ENCODE measurements at regions not wholly inside any gene's neighbourhood (a gene's known extent, or its start where the extent isn't known, plus 50 kb on each side); places are given as distances from the start of the nearest gene placed in this dataset.

DNA sequence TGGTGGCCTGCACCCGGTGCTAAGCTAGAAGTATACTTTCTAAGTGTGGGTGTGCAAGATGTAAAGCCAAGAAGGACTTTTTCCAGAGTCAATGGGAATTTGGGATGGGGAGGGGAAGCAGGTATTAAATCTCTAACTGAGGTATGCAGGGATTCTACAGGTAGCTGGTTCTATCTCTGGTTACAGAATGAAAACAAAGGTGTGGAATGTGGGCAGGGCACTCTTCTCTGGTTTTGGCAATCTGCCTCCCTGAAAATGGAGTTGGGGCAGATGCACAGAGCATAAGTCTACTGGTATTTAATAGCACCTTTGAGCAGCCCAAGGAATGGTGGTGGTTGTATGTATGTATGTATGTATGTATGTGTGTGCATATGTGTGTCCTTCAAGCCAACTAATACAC is 66.7 kb upstream of the PPP1R12A start:
- Histone ChIP-seq H2BK5ac (ENCODE audit: low read depth, low read length, poor library complexity, severe bottlenecking) (no peak overlapping the region), H2BK15ac (ENCODE audit: low read depth, poor library complexity, severe bottlenecking) (no peak overlapping the region), H3K18ac (ENCODE audit: low read depth in 1 of 2, low read length in 2 of 2) (peak overlapping the region in 1 of 2 experiments; percentile 33), H3K27me3 (ENCODE audit: control insufficient read depth in 1 of 2, insufficient read depth in 1 of 2, low read length in 2 of 2) (no peaks in the 10 kb centered on the region), H3K23ac (ENCODE audit: low read length in 2 of 2) (no peak overlapping the region), H3K4ac (ENCODE audit: low read depth in 1 of 2, low read length in 2 of 2) (no peak overlapping the region), H2BK120ac (ENCODE audit: low read depth, low read length) (no peak overlapping the region), H3K79me1 (replicated peaks; ENCODE audit: low read length, poor library complexity, severe bottlenecking) (no peaks in the 10 kb centered on the region), H3K27ac (ENCODE audit: low read length, poor library complexity, severe bottlenecking) (no peak overlapping the region), H4K91ac (ENCODE audit: low read length) (no peak overlapping the region), H2AFZ (ENCODE audit: low read depth, low read length) (no peak overlapping the region), H3K4me3 (ENCODE audit: insufficient read depth in 1 of 2, low read depth in 1 of 2, low read length in 2 of 2) (no peak overlapping the region), H2AK5ac (ENCODE audit: low read length, severe bottlenecking) (no peak overlapping the region), H3K9me3 (ENCODE audit: control insufficient read depth, low read length) (no peaks in the 10 kb centered on the region), H3K4me1 (ENCODE audit: control insufficient read depth, insufficient read depth, low read depth, low read length) (no peaks in the 10 kb centered on the region), H3K14ac (ENCODE audit: low read length in 2 of 2) (no peak overlapping the region), H2BK12ac (ENCODE audit: low read length in 2 of 2) (no peak overlapping the region), H3K9ac (ENCODE audit: low read length) (no peak overlapping the region), H3K36me3 (ENCODE audit: control insufficient read depth in 1 of 2, insufficient read depth in 2 of 2, low read depth in 1 of 2, low read length in 2 of 2) (no peaks in the 10 kb centered on the region), H4K8ac (ENCODE audit: low read length) (no peak overlapping the region), H3K4me2 (ENCODE audit: low read length, poor library complexity, severe bottlenecking) (no peak overlapping the region)
- DNase-seq: no peak
- WGBS: 84% methylated on average over 1 of the region's 1 CpG

DNA sequence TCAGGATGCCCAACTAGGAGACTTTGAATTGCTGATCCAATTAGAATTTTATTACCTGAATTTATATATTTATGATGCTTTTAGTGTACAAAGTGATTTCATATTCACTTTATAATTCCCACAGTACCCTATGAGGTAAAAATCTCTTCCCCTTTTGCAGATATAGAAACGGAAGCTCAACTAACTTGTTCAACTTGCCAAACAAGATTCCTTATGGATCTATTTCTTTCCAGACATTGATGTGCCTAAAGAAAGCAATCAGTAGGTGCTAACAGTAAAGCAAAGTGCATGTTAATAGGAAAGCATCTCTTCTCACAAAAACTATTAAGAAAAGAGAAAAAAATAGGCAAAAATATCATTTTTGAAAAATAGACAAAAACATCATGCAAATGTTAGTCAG is 65.9 kb upstream of the PPP1R12A start:
- Histone ChIP-seq H2BK12ac (ENCODE audit: low read length in 2 of 2) (no peak overlapping the region), H2AFZ (ENCODE audit: low read depth, low read length) (no peak overlapping the region), H3K36me3 (ENCODE audit: control insufficient read depth in 1 of 2, insufficient read depth in 2 of 2, low read depth in 1 of 2, low read length in 2 of 2) (no peaks in the 10 kb centered on the region), H3K27ac (ENCODE audit: low read length, poor library complexity, severe bottlenecking) (no peak overlapping the region), H2BK15ac (ENCODE audit: low read depth, poor library complexity, severe bottlenecking) (no peak overlapping the region), H3K14ac (ENCODE audit: low read length in 2 of 2) (no peak overlapping the region), H3K4me3 (ENCODE audit: insufficient read depth in 1 of 2, low read depth in 1 of 2, low read length in 2 of 2) (no peak overlapping the region), H3K18ac (ENCODE audit: low read depth in 1 of 2, low read length in 2 of 2) (no peak overlapping the region), H2BK120ac (ENCODE audit: low read depth, low read length) (no peak overlapping the region), H3K4me2 (ENCODE audit: low read length, poor library complexity, severe bottlenecking) (no peak overlapping the region), H2AK5ac (ENCODE audit: low read length, severe bottlenecking) (no peak overlapping the region), H2BK5ac (ENCODE audit: low read depth, low read length, poor library complexity, severe bottlenecking) (no peak overlapping the region), H4K8ac (ENCODE audit: low read length) (no peak overlapping the region), H3K9ac (ENCODE audit: low read length) (no peak overlapping the region), H3K23ac (ENCODE audit: low read length in 2 of 2) (no peak overlapping the region), H3K4me1 (ENCODE audit: control insufficient read depth, insufficient read depth, low read depth, low read length) (no peaks in the 10 kb centered on the region), H4K91ac (ENCODE audit: low read length) (no peak overlapping the region), H3K79me1 (replicated peaks; ENCODE audit: low read length, poor library complexity, severe bottlenecking) (no peaks in the 10 kb centered on the region), H3K9me3 (ENCODE audit: control insufficient read depth, low read length) (no peaks in the 10 kb centered on the region), H3K27me3 (ENCODE audit: control insufficient read depth in 1 of 2, insufficient read depth in 1 of 2, low read length in 2 of 2) (no peaks in the 10 kb centered on the region), H3K4ac (ENCODE audit: low read depth in 1 of 2, low read length in 2 of 2) (no peak overlapping the region)
- WGBS: no CpG with 5 or more reads among the region's 1 CpG
- DNase-seq: no peak

DNA sequence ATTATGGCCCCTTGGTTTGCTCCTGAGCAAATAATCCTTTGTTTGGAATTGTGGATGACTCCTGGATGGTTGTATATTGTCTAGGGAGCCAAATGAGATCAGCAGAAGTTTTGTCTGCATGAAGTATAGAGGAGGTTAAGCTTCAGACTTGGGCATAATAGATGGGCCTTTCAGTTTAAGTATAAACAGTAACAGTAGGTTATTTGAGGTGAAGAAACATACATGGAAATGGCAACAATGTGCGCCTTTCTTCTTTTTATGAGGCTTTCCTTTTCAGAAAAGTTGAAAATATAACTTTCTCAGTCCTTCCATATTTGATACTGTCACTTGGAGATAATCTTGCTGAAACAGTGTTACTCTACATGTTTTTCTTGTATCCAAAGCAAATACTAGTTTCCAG is 63.7 kb upstream of the PPP1R12A start:
- Histone ChIP-seq H4K91ac (ENCODE audit: low read length) (no peak overlapping the region), H3K79me1 (replicated peaks; ENCODE audit: low read length, poor library complexity, severe bottlenecking) (no peaks in the 10 kb centered on the region), H2AK5ac (ENCODE audit: low read length, severe bottlenecking) (no peak overlapping the region), H2BK12ac (ENCODE audit: low read length in 2 of 2) (no peak overlapping the region), H3K27ac (ENCODE audit: low read length, poor library complexity, severe bottlenecking) (no peak overlapping the region), H4K8ac (ENCODE audit: low read length) (no peak overlapping the region), H2BK120ac (ENCODE audit: low read depth, low read length) (no peak overlapping the region), H3K14ac (ENCODE audit: low read length in 2 of 2) (no peak overlapping the region), H3K23ac (ENCODE audit: low read length in 2 of 2) (no peak overlapping the region), H2BK5ac (ENCODE audit: low read depth, low read length, poor library complexity, severe bottlenecking) (no peak overlapping the region), H3K18ac (ENCODE audit: low read depth in 1 of 2, low read length in 2 of 2) (no peak overlapping the region), H3K9ac (ENCODE audit: low read length) (no peak overlapping the region), H3K4me2 (ENCODE audit: low read length, poor library complexity, severe bottlenecking) (no peak overlapping the region), H2BK15ac (ENCODE audit: low read depth, poor library complexity, severe bottlenecking) (no peak overlapping the region), H3K36me3 (ENCODE audit: control insufficient read depth in 1 of 2, insufficient read depth in 2 of 2, low read depth in 1 of 2, low read length in 2 of 2) (no peaks in the 10 kb centered on the region), H3K27me3 (ENCODE audit: control insufficient read depth in 1 of 2, insufficient read depth in 1 of 2, low read length in 2 of 2) (no peaks in the 10 kb centered on the region), H3K4me1 (ENCODE audit: control insufficient read depth, insufficient read depth, low read depth, low read length) (no peaks in the 10 kb centered on the region), H3K4me3 (ENCODE audit: insufficient read depth in 1 of 2, low read depth in 1 of 2, low read length in 2 of 2) (no peak overlapping the region), H2AFZ (ENCODE audit: low read depth, low read length) (no peak overlapping the region), H3K9me3 (ENCODE audit: control insufficient read depth, low read length) (no peaks in the 10 kb centered on the region), H3K4ac (ENCODE audit: low read depth in 1 of 2, low read length in 2 of 2) (no peak overlapping the region)
- 86% methylated on average over 1 of the region's 1 CpG for WGBS
- DNase-seq: no peak

DNA sequence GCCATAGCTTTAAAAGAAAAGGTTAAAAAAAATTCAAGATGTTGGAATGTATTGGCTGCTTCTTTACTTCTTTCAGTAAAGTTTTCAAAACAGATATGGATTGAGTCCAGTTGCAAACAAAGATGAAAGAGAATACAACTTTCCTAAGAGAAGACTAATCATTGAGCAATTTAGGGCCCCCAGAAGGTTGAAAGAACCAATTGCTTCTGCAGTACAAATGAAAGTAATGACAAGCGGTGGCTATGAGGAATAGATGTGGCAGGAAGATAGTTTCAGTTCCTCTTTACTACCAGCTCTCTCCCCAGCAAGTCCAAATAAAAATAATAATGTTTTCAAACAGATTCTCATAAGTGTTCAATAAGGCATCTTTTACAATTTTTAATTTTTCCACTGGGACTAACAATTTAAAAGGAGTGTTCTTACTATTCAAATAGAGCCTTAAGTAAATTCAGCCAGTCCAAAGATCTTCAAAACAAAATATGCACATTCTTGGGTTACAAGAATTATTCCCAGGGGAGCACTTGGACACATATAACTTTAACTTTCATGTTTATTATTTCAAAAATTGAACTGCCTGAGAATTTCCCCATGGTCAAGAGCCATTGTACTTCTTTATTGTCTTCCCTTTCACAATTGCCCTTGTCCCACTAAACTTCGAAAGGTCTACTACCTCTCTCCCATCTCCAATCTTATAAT is 62.3 kb upstream of the PPP1R12A start:
- no peak overlapping the region for H3K14ac ChIP-seq (ENCODE audit: low read length in 2 of 2)
- H4K91ac ChIP-seq (ENCODE audit: low read length): no peak overlapping the region
- no peak overlapping the region for H2BK15ac ChIP-seq (ENCODE audit: low read depth, poor library complexity, severe bottlenecking)
- no CpG with 5 or more reads among the region's 2 CpGs for WGBS
- no peaks in the 10 kb centered on the region for H3K4me1 ChIP-seq (ENCODE audit: control insufficient read depth, insufficient read depth, low read depth, low read length)
- H3K4me3 ChIP-seq (ENCODE audit: insufficient read depth in 1 of 2, low read depth in 1 of 2, low read length in 2 of 2): peak overlapping the region in 1 of 2 experiments; percentile 52
- no peaks in the 10 kb centered on the region for H3K36me3 ChIP-seq (ENCODE audit: control insufficient read depth in 1 of 2, insufficient read depth in 2 of 2, low read depth in 1 of 2, low read length in 2 of 2)
- no peak overlapping the region for H2AFZ ChIP-seq (ENCODE audit: low read depth, low read length)
- no peak overlapping the region for H3K18ac ChIP-seq (ENCODE audit: low read depth in 1 of 2, low read length in 2 of 2)
- no peak overlapping the region for H3K4ac ChIP-seq (ENCODE audit: low read depth in 1 of 2, low read length in 2 of 2)
- H3K27ac ChIP-seq (ENCODE audit: low read length, poor library complexity, severe bottlenecking): no peak overlapping the region
- H2BK5ac ChIP-seq (ENCODE audit: low read depth, low read length, poor library complexity, severe bottlenecking): no peak overlapping the region
- no peak overlapping the region for H3K23ac ChIP-seq (ENCODE audit: low read length in 2 of 2)
- H3K79me1 ChIP-seq (replicated peaks; ENCODE audit: low read length, poor library complexity, severe bottlenecking): no peaks in the 10 kb centered on the region
- H3K9ac ChIP-seq (ENCODE audit: low read length): peak overlapping the region; percentile 30
- H3K9me3 ChIP-seq (ENCODE audit: control insufficient read depth, low read length): no peaks in the 10 kb centered on the region
- no peaks in the 10 kb centered on the region for H3K27me3 ChIP-seq (ENCODE audit: control insufficient read depth in 1 of 2, insufficient read depth in 1 of 2, low read length in 2 of 2)
- no peak overlapping the region for H4K8ac ChIP-seq (ENCODE audit: low read length)
- H3K4me2 ChIP-seq (ENCODE audit: low read length, poor library complexity, severe bottlenecking): no peak overlapping the region
- no peak overlapping the region for H2BK120ac ChIP-seq (ENCODE audit: low read depth, low read length)
- no peak overlapping the region for H2AK5ac ChIP-seq (ENCODE audit: low read length, severe bottlenecking)
- H2BK12ac ChIP-seq (ENCODE audit: low read length in 2 of 2): no peak overlapping the region
- no peak for DNase-seq

Measured in mesenchymal stem cell (in vitro differentiated cells and primary cell).